ENCODE measurements at regions not wholly inside any gene's neighbourhood (a gene's known extent, or its start where the extent isn't known, plus 50 kb on each side); places are given as distances from the start of the nearest gene placed in this dataset.

DNA sequence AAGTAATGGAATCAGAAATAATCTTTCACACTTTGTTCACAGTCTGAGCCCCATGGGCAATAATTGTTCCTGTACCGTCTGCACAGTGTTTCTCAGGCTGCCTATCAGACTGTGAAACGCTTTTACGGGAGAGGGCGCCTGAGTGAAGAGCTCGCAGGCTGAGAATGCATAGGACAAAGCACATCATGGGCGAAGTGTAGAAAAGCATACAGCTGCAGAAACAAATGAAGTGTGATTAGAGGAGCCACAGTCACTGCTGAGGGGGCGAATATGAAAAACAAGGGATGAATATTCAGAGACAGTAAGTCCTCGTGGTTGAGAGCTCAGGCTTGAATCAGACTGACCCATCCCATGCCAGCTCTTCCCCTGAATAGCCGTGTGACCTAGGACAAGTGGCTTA lies 438.4 kb upstream of the DCN start:
- no peak for ATAC-seq
- no peak overlapping the region for H3K4me3 ChIP-seq
- H3K9me3 ChIP-seq = no peaks in the 10 kb centered on the region
- WGBS, 2 donors (ENCODE audit: low coverage in 1 of 2) = 58% methylated on average over 7 to 9 of the region's 9 CpGs
- H3K4me1 ChIP-seq = no peaks in the 10 kb centered on the region
- no peaks in the 10 kb centered on the region for H3K27me3 ChIP-seq
- H3K36me3 ChIP-seq = no peaks in the 10 kb centered on the region
- TF ChIP-seq, protein P1, sequence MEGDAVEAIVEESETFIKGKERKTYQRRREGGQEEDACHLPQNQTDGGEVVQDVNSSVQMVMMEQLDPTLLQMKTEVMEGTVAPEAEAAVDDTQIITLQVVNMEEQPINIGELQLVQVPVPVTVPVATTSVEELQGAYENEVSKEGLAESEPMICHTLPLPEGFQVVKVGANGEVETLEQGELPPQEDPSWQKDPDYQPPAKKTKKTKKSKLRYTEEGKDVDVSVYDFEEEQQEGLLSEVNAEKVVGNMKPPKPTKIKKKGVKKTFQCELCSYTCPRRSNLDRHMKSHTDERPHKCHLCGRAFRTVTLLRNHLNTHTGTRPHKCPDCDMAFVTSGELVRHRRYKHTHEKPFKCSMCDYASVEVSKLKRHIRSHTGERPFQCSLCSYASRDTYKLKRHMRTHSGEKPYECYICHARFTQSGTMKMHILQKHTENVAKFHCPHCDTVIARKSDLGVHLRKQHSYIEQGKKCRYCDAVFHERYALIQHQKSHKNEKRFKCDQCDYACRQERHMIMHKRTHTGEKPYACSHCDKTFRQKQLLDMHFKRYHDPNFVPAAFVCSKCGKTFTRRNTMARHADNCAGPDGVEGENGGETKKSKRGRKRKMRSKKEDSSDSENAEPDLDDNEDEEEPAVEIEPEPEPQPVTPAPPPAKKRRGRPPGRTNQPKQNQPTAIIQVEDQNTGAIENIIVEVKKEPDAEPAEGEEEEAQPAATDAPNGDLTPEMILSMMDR (IDR thresholded peaks at IDR 0.05) = no peak
- TF ChIP-seq EP300 (IDR thresholded peaks at IDR 0.05) (no peak), POLR2A (IDR thresholded peaks at IDR 0.05) (no peak), POLR2AphosphoS5 (IDR thresholded peaks at IDR 0.05) (no peak)
- H3K27ac ChIP-seq = no peak overlapping the region

DNA sequence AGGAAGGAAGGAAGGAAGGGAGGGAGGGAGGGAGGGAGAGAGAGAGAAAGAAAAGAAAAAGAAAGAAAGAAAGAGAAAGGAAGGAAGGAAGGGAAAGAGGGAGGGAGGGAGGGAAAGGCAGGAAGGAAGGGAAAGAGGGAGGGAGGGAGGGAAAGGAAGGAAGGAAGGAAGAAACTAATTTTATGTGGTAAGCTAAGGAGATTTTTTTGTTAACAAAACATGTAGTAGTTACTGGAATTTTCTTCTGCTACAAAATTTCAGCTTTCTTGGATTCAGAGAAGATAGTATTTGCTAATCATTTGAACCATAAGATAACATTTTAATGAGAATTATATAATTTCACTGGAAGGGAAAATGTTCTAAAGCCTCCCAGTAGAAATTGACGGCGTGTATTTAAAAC lies 437.8 kb upstream of the DCN start:
- Histone ChIP-seq H3K27me3 (no peaks in the 10 kb centered on the region), H3K4me1 (no peaks in the 10 kb centered on the region), H3K4me3 (no peak overlapping the region), H3K27ac (no peak overlapping the region), H3K36me3 (no peaks in the 10 kb centered on the region), H3K9me3 (no peaks in the 10 kb centered on the region)
- no peak for ATAC-seq
- TF ChIP-seq, protein P1 (IDR thresholded peaks at IDR 0.05) = no peak
- TF ChIP-seq POLR2A (IDR thresholded peaks at IDR 0.05) (no peak), EP300 (IDR thresholded peaks at IDR 0.05) (no peak), POLR2AphosphoS5 (IDR thresholded peaks at IDR 0.05) (no peak)
- WGBS, 2 donors (ENCODE audit: low coverage in 1 of 2) = 67 to 77% methylated on average over 2 of the region's 2 CpGs

DNA sequence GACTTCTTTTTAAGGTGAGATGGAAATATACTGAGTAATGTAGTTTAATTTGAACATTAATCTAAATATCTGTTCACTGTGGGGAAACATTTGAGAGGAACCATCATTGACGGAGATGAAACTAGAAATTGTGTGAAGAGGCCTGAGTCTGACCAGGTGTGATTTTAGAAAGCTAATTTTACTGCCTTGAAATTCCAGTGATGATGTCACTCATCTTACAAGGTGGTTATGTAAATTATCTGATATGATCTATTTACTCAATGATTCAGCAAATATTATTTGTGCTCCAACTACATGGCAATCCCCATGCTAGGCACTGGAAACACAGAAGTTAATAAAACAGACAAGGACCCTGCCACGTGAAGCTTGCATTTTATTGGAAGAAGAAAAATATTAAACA lies 435.7 kb upstream of the DCN start:
- H3K27me3 ChIP-seq = no peaks in the 10 kb centered on the region
- WGBS, 2 donors (ENCODE audit: low coverage in 1 of 2) = 79 to 90% methylated on average over 2 of the region's 2 CpGs
- H3K9me3 ChIP-seq = no peaks in the 10 kb centered on the region
- no peak overlapping the region for H3K4me3 ChIP-seq
- TF ChIP-seq POLR2AphosphoS5 (IDR thresholded peaks at IDR 0.05) (no peak), EP300 (IDR thresholded peaks at IDR 0.05) (no peak), POLR2A (IDR thresholded peaks at IDR 0.05) (no peak)
- TF ChIP-seq, protein P1 (IDR thresholded peaks at IDR 0.05) = no peak
- H3K27ac ChIP-seq = no peak overlapping the region
- no peaks in the 10 kb centered on the region for H3K36me3 ChIP-seq
- H3K4me1 ChIP-seq = no peaks in the 10 kb centered on the region
- ATAC-seq = no peak

DNA sequence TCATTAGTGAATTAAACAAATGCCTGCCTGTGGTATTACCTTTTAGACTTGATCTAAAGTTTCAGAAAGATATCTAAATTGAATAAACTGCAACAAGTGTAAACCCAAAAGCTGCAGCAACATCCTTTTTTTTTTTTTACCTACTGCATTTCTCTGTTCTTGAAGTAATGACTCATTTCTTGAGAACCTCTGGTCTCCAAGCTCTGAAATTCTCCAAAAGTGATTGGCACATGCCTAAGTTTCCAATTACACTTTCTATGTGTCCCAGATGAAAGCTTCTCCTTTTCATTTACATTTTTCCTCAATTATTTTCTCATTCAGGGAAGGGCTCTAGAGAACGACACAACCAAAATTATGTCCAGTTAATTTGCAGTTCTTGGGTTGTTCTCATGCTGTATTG lies 435.2 kb upstream of the DCN start:
- H3K36me3 ChIP-seq = no peaks in the 10 kb centered on the region
- WGBS, 2 donors (ENCODE audit: low coverage in 1 of 2) = 89 to 100% methylated on average over 1 of the region's 1 CpG
- no peaks in the 10 kb centered on the region for H3K27me3 ChIP-seq
- no peaks in the 10 kb centered on the region for H3K9me3 ChIP-seq
- no peak for ATAC-seq
- H3K4me1 ChIP-seq = no peaks in the 10 kb centered on the region
- no peak overlapping the region for H3K27ac ChIP-seq
- no peak overlapping the region for H3K4me3 ChIP-seq
- TF ChIP-seq, protein P1 (IDR thresholded peaks at IDR 0.05) = no peak
- no peak for TF ChIP-seq POLR2A (IDR thresholded peaks at IDR 0.05)
- TF ChIP-seq EP300 (IDR thresholded peaks at IDR 0.05) = no peak
- TF ChIP-seq POLR2AphosphoS5 (IDR thresholded peaks at IDR 0.05) = no peak

DNA sequence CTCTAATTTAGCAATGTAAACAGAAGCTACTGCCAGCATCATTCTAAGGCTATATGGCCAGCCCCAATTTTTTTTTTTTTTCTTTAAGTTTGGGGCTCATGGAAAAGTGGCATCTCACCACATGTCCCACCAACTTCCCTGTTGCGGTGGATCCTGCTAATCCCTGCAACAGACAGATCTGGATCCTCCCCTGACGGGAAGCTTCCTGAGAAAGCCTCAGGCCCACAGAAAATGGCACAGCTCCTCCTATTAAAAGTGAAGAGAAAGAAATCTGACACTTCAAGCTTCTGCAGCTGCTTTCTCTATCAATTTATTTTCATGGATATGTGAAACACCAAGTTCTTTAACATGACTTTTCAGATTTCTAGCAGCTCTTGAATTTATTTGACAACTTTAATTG lies 433.8 kb upstream of the DCN start:
- Histone ChIP-seq H3K9me3 (no peaks in the 10 kb centered on the region), H3K4me1 (no peaks in the 10 kb centered on the region), H3K27ac (no peak overlapping the region), H3K27me3 (no peaks in the 10 kb centered on the region), H3K4me3 (no peak overlapping the region), H3K36me3 (no peaks in the 10 kb centered on the region)
- 100% methylated on average over 2 of the region's 2 CpGs; no CpG with 5 or more reads in 1 of the 2 donors for WGBS, 2 donors (ENCODE audit: low coverage in 1 of 2)
- no peak for ATAC-seq
- TF ChIP-seq POLR2A (IDR thresholded peaks at IDR 0.05) (no peak), POLR2AphosphoS5 (IDR thresholded peaks at IDR 0.05) (no peak), EP300 (IDR thresholded peaks at IDR 0.05) (no peak)
- TF ChIP-seq, protein P1 (IDR thresholded peaks at IDR 0.05) = no peak
